ENCODE measurements at regions not wholly inside any gene's neighbourhood (a gene's known extent, or its start where the extent isn't known, plus 50 kb on each side); places are given as distances from the start of the nearest gene placed in this dataset.

GRCh38 chr16:49020436-49020835 lies 261.2 kb downstream of the CBLN1 start:
- H3K27me3 ChIP-seq (ENCODE audit: control insufficient read depth in 3 of 3, insufficient read depth in 3 of 3, low read length in 2 of 3) = peaks cover 6 to 23% (median 21%) of the 10 kb centered on the region in 3 donors
- H3K4me1 ChIP-seq (ENCODE audit: control insufficient read depth in 5 of 5, insufficient read depth in 5 of 5, low read length in 5 of 5) = peaks cover 0 to 29% (median 11%) of the 10 kb centered on the region in 5 donors
- H3K4me3 ChIP-seq = no peak overlapping the region
- TF ChIP-seq CTCF (IDR thresholded peaks at IDR 0.05; ENCODE audit: control extremely low read depth, extremely low read depth) = no peak
- H3K9me3 ChIP-seq (ENCODE audit: control insufficient read depth in 4 of 4, insufficient read depth in 3 of 4, low read length in 3 of 4) = peaks cover 0 to 7% (median 0%) of the 10 kb centered on the region in 4 donors
- H3K27ac ChIP-seq (ENCODE audit: low read depth in 1 of 2, low read length in 1 of 2) = no peak overlapping the region
- ATAC-seq (ENCODE audit: insufficient read depth, low FRiP score) = no peak
- H3K36me3 ChIP-seq (ENCODE audit: control insufficient read depth in 4 of 4, insufficient read depth in 4 of 4, low read length in 4 of 4) = no peaks in the 10 kb centered on the region
- WGBS, 2 donors = 32 to 38% methylated on average over 5 of the region's 5 CpGs
- H3K9ac ChIP-seq (ENCODE audit: insufficient read depth in 1 of 2, low read length in 2 of 2) = no peak overlapping the region
- peak in 1 of 3 donors; percentile 4 for DNase-seq

GRCh38 chr16:49019831-49020230 lies 261.8 kb downstream of the CBLN1 start:
- peaks cover 0 to 29% (median 11%) of the 10 kb centered on the region in 5 donors for H3K4me1 ChIP-seq (ENCODE audit: control insufficient read depth in 5 of 5, insufficient read depth in 5 of 5, low read length in 5 of 5)
- no peak overlapping the region for H3K9ac ChIP-seq (ENCODE audit: insufficient read depth in 1 of 2, low read length in 2 of 2)
- no peaks in the 10 kb centered on the region for H3K36me3 ChIP-seq (ENCODE audit: control insufficient read depth in 4 of 4, insufficient read depth in 4 of 4, low read length in 4 of 4)
- no peak overlapping the region for H3K4me3 ChIP-seq
- DNase-seq (peak in 1 of 3 donors; percentile 17), ATAC-seq (ENCODE audit: insufficient read depth, low FRiP score) (no peak)
- TF ChIP-seq CTCF (IDR thresholded peaks at IDR 0.05; ENCODE audit: control extremely low read depth, extremely low read depth) = no peak
- H3K27ac ChIP-seq (ENCODE audit: low read depth in 1 of 2, low read length in 1 of 2) = no peak overlapping the region
- H3K9me3 ChIP-seq (ENCODE audit: control insufficient read depth in 4 of 4, insufficient read depth in 3 of 4, low read length in 3 of 4) = peaks cover 0 to 7% (median 0%) of the 10 kb centered on the region in 4 donors
- peaks cover 6 to 26% (median 24%) of the 10 kb centered on the region in 3 donors for H3K27me3 ChIP-seq (ENCODE audit: control insufficient read depth in 3 of 3, insufficient read depth in 3 of 3, low read length in 2 of 3)
- WGBS, 2 donors = 54 to 73% methylated on average over 13 of the region's 13 CpGs

- no peak for TF ChIP-seq CTCF (IDR thresholded peaks at IDR 0.05; ENCODE audit: control extremely low read depth, extremely low read depth)
These were observed 262.5 kb downstream of the CBLN1 start for GRCh38 chr16:49019081-49019633.

More at GRCh38 chr16:49019081-49019633, 262.5 kb downstream of the CBLN1 start:
- WGBS, 2 donors = 13 to 16% methylated on average over 14 of the region's 14 CpGs
- H3K9me3 ChIP-seq (ENCODE audit: control insufficient read depth in 4 of 4, insufficient read depth in 3 of 4, low read length in 3 of 4) = peaks cover 0 to 7% (median 0%) of the 10 kb centered on the region in 4 donors
- H3K27ac ChIP-seq (ENCODE audit: low read depth in 1 of 2, low read length in 1 of 2) = no peak overlapping the region
- H3K9ac ChIP-seq (ENCODE audit: insufficient read depth in 1 of 2, low read length in 2 of 2) = no peak overlapping the region
- ATAC-seq (ENCODE audit: insufficient read depth, low FRiP score) = no peak
- peaks cover 6 to 32% (median 27%) of the 10 kb centered on the region in 3 donors for H3K27me3 ChIP-seq (ENCODE audit: control insufficient read depth in 3 of 3, insufficient read depth in 3 of 3, low read length in 2 of 3)
- H3K4me1 ChIP-seq (ENCODE audit: control insufficient read depth in 5 of 5, insufficient read depth in 5 of 5, low read length in 5 of 5) = peaks cover 0 to 29% (median 11%) of the 10 kb centered on the region in 5 donors
- no peak overlapping the region for H3K4me3 ChIP-seq
- no peaks in the 10 kb centered on the region for H3K36me3 ChIP-seq (ENCODE audit: control insufficient read depth in 4 of 4, insufficient read depth in 4 of 4, low read length in 4 of 4)
- DNase-seq = peak; percentile 59 to 69 (median 65)
